ENCODE measurements at regions not wholly inside any gene's neighbourhood (a gene's known extent, or its start where the extent isn't known, plus 50 kb on each side); places are given as distances from the start of the nearest gene placed in this dataset.

DNA sequence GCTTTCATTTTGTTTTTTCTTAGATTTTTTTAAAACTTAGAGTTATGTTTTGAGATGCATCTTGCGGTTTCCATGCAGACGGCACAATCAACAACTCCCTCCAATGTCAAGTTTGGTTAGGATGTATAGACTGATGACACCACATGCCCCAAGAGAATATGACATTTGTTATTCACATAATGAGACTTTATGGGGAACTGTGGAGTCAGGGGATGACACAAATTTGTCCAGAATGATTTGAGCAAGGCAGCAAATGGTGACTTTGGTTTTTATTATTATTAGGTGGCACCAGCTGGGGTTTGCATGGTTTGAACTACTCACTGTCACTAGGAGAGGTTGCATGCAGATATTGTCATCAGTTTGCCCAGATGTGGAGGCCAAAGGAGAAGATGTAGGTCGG is 461.8 kb upstream of the PRKX start:
- intact Hi-C loops (cut with DNase I), result no loop called here
- WGBS, result 95% methylated on average over 3 of the region's 3 CpGs
- Histone ChIP-seq H3K27ac (replicated peaks in 1 of 4) (no peak overlapping the region), H3K4me3 (no peak overlapping the region), H3K4me1 (no peaks in the 10 kb centered on the region), H3K9me3 (no peaks in the 10 kb centered on the region), H3K36me3 (no peaks in the 10 kb centered on the region), H3K27me3 (no peaks in the 10 kb centered on the region)
- no peak for DNase-seq (ENCODE audit: extremely low spot score)
- TF ChIP-seq CTCF (IDR thresholded peaks at IDR 0.05), result no peak
- no peak for TF ChIP-seq EP300 (IDR thresholded peaks at IDR 0.05)
- TF ChIP-seq POLR2AphosphoS5 (IDR thresholded peaks at IDR 0.05), result no peak
- TF ChIP-seq POLR2A (IDR thresholded peaks at IDR 0.05; ENCODE audit: low read depth), result no peak

DNA sequence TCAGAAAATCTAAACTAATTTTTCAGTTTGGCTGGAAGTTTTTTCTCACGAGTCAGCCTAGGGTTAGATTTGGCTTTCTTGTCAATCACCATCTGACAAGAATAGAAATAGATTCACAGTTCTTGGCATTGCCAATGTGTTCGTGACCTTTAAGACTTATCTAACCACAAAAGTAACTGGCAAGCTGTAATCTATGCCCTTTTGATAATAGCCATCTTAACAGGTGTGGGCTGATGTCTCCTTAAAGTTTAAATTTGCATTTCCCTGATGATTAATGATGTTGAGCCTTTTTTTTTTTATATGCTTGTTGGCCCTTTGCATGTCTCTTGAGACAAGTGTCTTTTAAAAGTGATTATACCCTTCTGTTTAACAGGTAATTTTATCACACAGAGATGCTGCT is 460.3 kb upstream of the PRKX start:
- H3K27ac ChIP-seq (replicated peaks in 1 of 4), result no peak overlapping the region
- H3K9me3 ChIP-seq, result no peaks in the 10 kb centered on the region
- TF ChIP-seq POLR2AphosphoS5 (IDR thresholded peaks at IDR 0.05) (no peak), CTCF (IDR thresholded peaks at IDR 0.05) (no peak), EP300 (IDR thresholded peaks at IDR 0.05) (no peak), POLR2A (IDR thresholded peaks at IDR 0.05; ENCODE audit: low read depth) (no peak)
- H3K36me3 ChIP-seq, result no peaks in the 10 kb centered on the region
- no peak for DNase-seq (ENCODE audit: extremely low spot score)
- H3K27me3 ChIP-seq, result no peaks in the 10 kb centered on the region
- intact Hi-C loops (cut with DNase I), result no loop called here
- 66% methylated on average over 2 of the region's 2 CpGs for WGBS
- H3K4me1 ChIP-seq, result no peaks in the 10 kb centered on the region
- no peak overlapping the region for H3K4me3 ChIP-seq

DNA sequence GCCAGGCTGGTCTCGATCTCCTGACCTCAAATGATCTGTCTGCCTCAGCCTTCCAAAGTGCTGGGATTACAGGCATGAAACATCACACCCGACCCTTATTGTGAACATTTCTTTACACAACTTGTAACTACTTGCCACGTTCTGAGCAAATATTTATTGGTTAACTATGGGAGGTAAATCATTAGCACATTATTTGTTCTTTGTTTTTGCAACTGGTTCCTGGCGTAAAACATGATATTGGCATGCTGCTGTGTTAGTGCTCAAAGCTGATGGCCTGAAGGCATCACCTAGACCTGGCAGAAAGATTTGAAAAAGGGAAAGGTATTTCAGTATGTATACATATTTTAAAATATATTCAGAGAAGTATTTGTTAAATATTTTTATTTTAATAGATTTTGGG is 438.3 kb upstream of the PRKX start:
- intact Hi-C loops (cut with DNase I), result no loop called here
- Histone ChIP-seq H3K9me3 (no peaks in the 10 kb centered on the region), H3K27me3 (no peaks in the 10 kb centered on the region), H3K4me1 (no peaks in the 10 kb centered on the region), H3K36me3 (no peaks in the 10 kb centered on the region), H3K27ac (replicated peaks in 1 of 4) (no peak overlapping the region), H3K4me3 (no peak overlapping the region)
- TF ChIP-seq POLR2A (IDR thresholded peaks at IDR 0.05; ENCODE audit: low read depth), result no peak
- TF ChIP-seq POLR2AphosphoS5 (IDR thresholded peaks at IDR 0.05), result no peak
- TF ChIP-seq CTCF (IDR thresholded peaks at IDR 0.05), result no peak
- no peak for TF ChIP-seq EP300 (IDR thresholded peaks at IDR 0.05)
- 65% methylated on average over 4 of the region's 4 CpGs for WGBS
- no peak for DNase-seq (ENCODE audit: extremely low spot score)

GRCh38 chrX:4150259-4150658 is 436.8 kb upstream of the PRKX start:
- WGBS, result 86% methylated on average over 1 of the region's 1 CpG
- Histone ChIP-seq H3K27ac (replicated peaks in 1 of 4) (no peak overlapping the region), H3K36me3 (no peaks in the 10 kb centered on the region), H3K9me3 (no peaks in the 10 kb centered on the region), H3K27me3 (no peaks in the 10 kb centered on the region), H3K4me3 (no peak overlapping the region), H3K4me1 (no peaks in the 10 kb centered on the region)
- DNase-seq (ENCODE audit: extremely low spot score), result no peak
- TF ChIP-seq EP300 (IDR thresholded peaks at IDR 0.05), result no peak
- no peak for TF ChIP-seq POLR2A (IDR thresholded peaks at IDR 0.05; ENCODE audit: low read depth)
- TF ChIP-seq POLR2AphosphoS5 (IDR thresholded peaks at IDR 0.05), result no peak
- no peak for TF ChIP-seq CTCF (IDR thresholded peaks at IDR 0.05)
- intact Hi-C loops (cut with DNase I), result no loop called here

DNA sequence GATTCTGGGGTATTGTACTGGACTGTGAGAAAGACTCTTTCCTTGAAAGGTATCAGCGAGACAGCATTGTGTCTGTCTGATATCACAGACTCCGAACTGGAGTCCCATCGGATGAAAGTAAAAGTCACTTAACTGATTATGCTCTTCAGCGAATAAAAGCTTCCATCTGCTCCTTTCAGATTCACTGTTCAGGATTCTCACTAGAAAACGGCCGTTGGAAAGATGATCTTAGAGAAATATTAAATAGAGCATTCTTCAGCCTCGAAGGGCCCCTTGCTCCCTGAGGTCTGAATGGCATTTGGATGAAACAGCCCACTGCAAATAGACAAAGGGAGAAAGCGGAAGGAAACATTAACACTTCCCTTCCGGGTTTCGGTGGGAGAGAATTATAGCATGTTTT is 416.2 kb upstream of the PRKX start:
- no peak for TF ChIP-seq POLR2A (IDR thresholded peaks at IDR 0.05; ENCODE audit: low read depth)
- TF ChIP-seq CTCF (IDR thresholded peaks at IDR 0.05), result no peak
- TF ChIP-seq EP300 (IDR thresholded peaks at IDR 0.05), result no peak
- TF ChIP-seq POLR2AphosphoS5 (IDR thresholded peaks at IDR 0.05), result no peak
- no peak for DNase-seq (ENCODE audit: extremely low spot score)
- H3K27me3 ChIP-seq, result no peaks in the 10 kb centered on the region
- H3K27ac ChIP-seq (replicated peaks in 1 of 4), result no peak overlapping the region
- 33% methylated on average over 10 of the region's 10 CpGs for WGBS
- H3K4me1 ChIP-seq, result no peaks in the 10 kb centered on the region
- intact Hi-C loops (cut with DNase I), result no loop called here
- H3K9me3 ChIP-seq, result no peaks in the 10 kb centered on the region
- H3K36me3 ChIP-seq, result no peaks in the 10 kb centered on the region
- no peak overlapping the region for H3K4me3 ChIP-seq
